Hematopoietic multipotent progenitor cell treated with erythropoietin and hydrocortisone succinate and interleukin-3 and kit ligand, for 6 days (in vitro differentiated cells): ENCODE measurements at regions not wholly inside any gene's neighbourhood (a gene's known extent, or its start where the extent isn't known, plus 50 kb on each side); places are given as distances from the start of the nearest gene placed in this dataset.

Experiments used
- DNase-seq: peaks from one replicate; pipeline ENCODE4 v3.0.0-alpha.2; 2015

DNA sequence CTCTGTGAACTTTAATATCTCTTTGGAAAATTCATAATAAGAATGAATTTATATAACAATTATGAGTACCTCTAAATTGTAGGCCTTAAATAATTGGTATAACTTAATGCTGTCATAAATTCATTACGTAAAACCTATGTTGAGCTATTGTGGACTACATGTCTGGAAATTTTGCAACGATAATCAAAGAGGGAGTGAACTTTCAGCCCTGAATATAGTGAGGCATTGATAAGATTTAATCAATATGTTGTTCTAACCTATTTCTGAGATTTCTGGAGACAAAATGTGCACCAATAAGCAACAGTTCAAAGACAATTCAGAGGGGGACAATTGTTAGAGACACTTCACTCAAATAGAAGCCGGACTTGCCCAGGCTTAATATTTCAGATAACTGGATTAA lies 499.4 kb downstream of the ELAVL2 start:
- DNase-seq, result no peak

DNA sequence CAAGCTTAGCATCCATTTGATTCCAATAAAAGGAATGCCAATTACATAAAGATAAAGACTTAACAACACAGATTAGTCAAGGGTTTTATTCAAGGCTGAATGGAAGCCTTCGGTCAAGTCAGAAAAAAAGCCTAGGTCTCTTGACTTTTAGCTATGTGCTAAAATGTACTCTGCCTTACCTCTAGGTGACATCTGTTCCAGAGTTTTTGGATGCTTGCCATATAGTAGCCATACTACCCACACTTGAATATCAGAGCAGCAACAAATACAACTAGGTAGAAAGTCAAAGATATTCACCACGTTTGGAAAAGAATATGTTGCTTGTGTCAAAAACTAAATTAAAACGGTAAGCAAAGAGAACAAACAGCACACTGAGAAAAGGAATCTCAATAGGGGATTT lies 484.7 kb downstream of the ELAVL2 start:
- DNase-seq, result no peak

DNA sequence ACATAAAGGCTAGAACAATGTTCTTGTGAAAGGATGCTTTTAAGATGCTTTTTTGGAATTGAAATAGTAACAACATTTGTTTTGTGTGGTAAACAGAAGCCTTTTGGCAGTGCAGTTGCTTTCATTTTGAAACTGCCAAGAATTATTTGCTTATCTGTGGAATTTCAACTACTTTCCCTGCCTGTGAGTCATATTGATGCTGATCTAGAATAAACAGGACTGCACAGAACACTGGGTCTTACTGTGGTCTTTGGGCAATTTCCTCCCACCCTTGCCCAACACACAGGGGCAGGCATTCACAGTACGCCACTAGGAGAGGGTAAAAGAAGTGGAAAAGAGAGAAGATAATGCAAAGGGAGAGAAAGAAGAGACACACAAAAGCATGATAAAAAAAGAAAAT lies 483.7 kb downstream of the ELAVL2 start:
- DNase-seq, result no peak

DNA sequence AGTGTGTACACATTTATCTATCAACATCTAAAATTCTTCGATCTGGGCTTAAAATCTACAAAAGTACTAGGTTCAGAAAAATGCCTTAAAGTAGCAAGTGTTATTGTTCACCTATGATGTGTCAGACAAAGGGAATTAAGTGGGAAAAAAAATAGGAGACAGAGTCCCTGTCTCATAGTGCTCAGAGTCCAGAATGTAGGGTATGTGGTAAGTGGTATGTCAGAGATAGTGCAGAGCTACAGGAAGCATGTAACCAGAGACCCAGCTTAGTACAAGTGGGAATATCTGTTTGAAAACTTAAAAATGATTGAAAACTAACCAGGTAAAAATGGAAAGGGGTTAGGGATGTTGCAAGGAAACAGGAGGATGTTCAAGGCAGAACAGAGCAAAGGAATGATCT lies 482.8 kb downstream of the ELAVL2 start:
- no peak for DNase-seq

DNA sequence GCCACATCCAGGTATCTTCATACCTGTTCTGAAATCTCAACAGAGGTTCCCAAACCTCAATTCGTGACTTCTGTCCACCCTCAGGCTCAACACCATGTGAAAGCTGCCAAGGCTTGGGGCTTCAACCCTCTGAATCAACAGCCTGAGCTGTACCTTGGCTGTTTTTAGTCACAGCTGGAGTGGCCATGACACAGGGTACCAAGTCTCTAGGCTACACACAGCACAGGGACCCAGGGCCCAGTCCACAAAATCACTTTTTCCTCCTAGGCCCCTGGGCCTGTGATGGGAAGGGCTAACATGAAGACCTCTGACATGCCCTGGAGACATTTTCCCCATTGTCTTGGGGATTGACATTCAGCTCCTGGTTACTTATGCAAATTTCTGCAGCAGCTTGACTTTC lies 464.9 kb downstream of the ELAVL2 start:
- DNase-seq, result no peak

DNA sequence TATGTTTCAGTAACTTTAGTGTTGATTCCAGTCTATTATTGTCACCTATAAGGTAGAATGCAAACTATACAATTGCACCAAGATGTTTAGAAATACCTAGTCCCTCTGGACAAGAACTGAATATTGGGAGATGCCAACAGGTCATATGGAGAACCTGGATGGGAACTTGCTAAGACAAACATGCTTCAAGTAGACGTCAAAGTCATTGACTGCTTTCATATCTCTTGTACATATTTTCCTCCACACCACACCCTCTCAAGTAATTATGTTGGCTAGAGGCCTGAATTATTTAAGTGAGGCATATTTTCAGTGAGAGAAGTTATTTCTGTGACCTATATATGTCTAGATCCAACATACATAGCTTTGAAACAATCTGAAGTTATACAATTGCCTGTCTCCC lies 453.3 kb downstream of the ELAVL2 start:
- DNase-seq, result no peak

DNA sequence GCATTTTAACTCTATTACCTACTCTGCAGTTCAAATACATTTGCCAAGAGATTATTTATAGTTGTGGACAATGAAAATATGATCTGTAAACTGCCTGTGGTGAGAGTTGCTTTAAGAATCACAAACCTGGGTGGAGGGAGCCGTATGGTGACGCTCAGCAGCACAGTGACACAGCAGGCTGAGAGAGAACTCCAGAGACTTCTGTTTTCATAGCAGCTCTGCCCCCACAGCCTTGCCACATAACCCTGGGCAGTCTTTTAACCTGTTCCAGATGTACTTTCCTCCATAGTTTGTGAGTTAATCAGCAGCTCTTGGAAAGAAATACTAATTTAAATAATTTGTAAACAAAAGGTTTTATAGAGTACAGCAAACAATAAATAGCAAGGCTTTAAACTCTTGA lies 450.5 kb downstream of the ELAVL2 start:
- DNase-seq, result no peak

DNA sequence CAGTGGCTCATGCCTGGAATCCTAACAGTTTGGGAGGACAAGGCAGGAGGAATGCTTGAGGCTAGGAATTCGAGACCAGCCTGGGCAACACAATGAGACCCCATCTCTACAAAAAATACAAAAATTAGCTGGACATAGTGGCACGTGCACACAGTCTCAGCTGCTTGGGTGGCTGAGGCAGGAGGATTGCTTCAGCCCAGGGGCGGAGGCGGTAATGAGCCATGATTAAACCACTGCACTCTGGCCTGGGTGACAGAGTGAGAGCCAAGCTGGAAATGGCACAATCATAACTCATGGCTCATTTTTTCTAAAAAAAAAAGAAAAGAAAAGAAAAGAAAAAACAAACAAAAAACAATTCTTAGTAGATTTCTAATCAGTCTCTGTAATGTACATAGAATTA lies 446.2 kb downstream of the ELAVL2 start:
- DNase-seq, result no peak

DNA sequence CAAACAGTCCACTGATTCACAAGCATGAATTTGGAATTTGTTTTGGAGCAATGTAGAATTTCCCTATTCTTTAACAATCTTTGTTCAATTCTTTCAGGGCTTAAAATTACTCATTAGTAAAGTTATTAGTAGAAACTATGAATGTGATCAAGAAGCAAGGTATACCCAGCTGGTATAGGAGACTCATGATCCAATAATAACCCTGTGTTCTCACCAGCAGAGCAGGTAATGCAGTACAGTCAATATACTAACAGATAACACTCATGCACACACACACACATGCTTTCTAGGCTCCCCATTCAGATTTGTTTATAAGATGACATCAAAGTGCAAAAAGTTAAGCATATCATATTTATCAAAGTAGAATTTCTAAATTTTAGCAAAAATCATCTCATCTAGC lies 445.2 kb downstream of the ELAVL2 start:
- no peak for DNase-seq

DNA sequence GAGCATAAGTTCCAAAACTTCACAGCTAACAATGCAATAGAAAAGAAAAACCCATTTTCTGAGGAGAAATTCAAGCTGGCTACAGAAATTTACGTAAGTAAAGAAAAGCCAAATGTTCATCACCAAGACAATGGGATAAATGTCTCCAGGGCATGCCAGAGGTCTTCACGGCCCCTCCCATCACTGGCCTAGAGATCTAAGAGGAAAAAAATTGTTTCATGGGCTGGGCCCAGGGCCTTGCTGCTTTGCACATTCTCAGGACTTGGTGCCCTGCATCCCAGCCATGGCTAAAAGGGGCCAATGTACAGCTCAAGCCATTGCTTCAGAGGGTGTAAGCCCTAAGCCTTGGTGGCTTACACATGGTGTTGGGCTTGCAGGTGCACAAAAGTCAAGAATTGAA lies 443.6 kb downstream of the ELAVL2 start:
- DNase-seq, result no peak

DNA sequence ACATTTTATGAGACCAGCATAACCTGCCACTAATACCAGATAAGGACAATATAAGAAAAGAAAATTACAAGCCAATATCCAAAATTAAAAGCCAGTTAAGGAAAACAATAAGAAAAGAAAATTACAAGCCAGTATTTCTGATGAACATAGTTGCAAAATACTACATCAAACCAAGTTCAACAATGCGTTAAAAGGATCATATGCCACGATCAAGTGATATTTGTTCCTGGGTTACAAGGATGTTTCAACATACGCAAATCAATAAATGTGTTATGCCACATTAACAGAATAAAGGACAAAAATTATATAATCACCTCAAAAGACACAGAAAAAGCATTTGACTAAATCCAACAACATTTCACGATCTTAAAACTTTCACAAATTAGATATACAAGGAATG lies 431.9 kb downstream of the ELAVL2 start:
- no peak for DNase-seq

DNA sequence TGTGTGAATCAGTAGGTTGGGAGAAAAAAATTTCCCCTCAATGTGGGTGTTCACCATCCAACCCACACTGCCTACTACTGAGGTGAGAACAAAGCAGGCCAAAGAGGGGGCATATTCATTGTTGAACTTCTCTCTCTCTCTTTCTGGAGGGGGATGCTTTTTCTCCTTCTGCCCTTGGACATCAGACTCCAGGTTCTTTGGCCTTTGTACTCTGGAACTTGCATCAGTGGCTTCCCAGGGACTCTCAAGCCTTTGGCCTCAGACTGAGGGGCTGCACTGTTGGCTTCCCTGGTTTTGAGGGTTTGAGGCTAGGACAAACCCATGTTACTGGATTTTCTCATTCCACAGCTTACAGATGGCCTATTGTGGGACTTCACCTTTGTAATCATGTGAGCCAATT lies 417.2 kb downstream of the ELAVL2 start:
- no peak for DNase-seq

DNA sequence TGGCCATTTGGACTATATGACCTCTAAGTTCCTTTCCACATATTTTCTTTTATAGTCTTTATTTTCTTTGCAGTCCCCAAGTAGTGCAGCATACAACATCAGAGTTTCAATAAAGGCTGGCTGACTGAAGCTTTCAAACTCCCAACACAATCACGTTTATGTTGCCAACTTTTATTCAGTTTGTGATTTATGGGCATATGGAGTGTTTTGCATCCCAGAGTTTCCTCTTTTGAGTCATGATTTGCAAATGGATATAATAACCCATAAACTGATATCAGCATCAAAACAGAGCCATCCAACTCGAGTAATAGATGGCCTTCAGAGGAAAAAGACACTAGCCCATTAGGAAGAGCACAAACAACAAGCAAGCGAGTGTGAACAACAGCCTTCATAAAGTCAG lies 414.0 kb downstream of the ELAVL2 start:
- no peak for DNase-seq

DNA sequence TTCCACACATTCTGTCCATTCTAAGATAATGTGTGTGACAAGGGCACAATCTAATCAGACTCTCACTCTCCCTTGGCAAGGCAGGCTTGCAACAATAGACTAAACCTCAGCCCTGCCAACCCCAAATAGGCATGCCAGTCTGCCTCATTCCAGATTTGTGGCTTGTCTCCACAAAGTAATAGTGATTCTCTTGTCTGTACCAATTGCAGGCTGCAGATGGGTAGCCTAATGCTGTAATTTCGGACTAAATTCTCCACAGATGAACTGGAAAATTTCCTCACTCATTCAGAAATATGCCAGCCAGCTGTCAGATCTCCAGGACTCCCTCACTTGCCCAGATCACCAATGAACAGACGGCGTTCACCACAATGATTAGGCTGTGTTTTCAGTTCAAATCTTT lies 413.6 kb downstream of the ELAVL2 start:
- DNase-seq, result no peak

DNA sequence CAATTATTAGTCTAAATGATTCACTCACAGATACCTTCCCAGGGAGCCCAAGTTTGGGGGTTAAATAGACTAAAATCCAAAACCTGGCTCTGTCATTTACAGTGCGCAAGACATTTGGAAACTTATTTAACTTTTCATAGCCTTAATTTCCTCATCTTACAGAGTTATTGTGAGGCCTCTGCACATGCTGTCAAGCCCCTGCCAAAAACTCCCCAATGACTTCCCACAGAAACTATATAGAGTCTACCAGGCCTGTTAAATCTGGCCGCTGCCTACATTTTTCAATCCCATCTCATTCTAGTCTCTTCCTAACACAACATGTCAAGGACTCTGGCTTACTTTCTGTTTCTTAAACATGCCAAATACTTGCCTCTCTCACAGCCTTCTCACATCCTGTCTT lies 412.5 kb downstream of the ELAVL2 start:
- no peak for DNase-seq

DNA sequence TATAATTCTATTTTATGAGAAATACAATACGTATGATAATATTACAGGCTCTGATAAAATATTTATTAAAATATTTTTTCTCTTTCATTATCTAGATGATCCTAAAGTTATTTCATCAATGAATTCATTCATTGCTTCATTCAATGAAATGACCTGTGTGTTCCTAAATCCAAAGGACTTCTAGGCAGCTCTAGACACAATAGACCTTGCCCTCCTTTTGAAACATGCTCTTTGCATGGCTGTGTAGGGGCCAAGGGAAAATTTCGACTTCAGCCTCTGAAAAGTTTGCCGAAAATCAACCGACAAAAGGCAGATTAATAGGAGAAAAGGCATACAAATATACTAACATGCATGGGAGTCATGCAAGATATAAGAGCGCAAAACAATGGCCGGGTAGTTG lies 402.0 kb downstream of the ELAVL2 start:
- no peak for DNase-seq

DNA sequence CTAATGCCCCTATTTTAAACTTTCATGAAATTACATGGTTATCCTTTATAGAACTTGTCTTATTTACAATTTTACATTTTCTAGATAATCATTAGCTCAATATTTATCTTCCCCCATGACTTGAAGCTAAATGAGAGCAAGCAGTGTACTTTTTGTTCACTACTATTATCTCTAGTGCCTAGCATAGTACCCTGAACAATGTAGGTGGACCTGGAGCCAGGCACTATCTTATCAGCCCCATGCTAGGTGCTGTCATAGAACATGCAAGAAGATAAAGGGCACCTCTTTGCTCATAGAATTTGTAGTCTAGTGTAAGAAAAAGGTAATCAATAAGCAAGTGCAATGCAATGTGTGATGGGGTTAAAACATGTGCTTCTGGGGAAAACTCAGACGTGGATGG lies 399.9 kb downstream of the ELAVL2 start:
- no peak for DNase-seq

DNA sequence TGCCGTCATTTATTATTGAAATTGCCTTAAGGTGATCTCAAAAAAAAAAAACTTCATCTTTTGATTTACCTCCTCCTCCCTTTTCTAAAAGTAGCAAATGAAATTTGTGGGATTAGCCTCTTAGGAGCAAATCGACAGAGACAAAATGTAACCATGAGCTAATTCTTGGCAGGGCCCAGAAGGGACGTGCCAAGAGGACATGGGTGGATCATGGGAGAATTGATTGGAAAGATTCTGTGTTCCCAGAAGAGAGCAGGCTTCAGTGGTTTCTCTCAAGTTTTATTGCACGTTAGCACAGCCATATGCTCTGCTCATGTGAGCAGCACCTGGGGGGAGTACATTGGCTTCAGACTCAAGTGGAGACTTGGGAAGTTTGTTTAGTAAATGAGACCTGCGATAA lies 394.6 kb downstream of the ELAVL2 start:
- no peak for DNase-seq

DNA sequence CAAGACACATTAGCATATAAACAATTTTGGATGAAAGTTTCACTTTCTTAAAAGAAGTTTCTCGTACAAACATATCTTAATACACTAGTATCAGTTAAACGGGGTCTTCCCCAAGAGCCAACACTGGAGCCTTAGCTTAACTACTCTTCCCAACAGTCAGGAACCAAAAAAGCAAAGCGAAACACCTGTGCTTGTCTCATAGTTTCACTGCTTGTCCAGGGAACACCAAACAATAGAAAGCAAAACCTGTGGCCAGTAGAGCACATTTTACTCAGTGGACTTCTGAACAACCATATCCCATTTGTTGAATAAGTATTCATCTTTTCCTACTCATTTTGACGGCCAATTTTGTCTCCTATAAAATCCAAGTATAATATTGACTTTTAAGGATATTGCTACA lies 391.4 kb downstream of the ELAVL2 start:
- no peak for DNase-seq

DNA sequence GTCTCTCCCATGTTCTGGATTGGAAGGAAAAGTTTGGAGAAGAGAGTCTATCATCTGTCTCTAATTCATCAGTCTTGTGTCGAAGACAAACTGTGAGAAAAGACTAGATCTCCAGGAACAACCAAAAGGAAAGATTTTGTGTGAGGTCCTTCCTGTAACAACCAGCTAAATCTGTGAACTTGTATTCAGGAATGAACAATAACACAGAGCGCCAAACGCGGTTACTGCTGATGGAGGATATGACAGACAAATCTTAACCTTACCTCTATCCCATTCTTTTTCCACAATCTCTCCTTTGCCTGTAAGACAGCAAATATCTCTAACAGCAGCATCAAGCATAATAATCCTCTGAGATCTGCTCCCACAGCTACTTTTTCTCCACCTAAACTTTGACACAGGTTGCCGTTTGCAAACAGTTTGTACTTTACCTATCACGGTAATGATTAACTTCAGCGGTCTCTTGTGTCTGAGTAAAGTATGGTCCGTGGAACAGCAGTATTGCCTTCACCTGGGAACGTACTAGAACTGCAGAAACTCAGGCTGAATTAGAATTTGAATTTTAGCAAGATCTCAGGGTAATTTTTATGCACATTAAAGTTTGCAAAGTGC lies 387.6 kb downstream of the ELAVL2 start:
- no peak for DNase-seq

DNA sequence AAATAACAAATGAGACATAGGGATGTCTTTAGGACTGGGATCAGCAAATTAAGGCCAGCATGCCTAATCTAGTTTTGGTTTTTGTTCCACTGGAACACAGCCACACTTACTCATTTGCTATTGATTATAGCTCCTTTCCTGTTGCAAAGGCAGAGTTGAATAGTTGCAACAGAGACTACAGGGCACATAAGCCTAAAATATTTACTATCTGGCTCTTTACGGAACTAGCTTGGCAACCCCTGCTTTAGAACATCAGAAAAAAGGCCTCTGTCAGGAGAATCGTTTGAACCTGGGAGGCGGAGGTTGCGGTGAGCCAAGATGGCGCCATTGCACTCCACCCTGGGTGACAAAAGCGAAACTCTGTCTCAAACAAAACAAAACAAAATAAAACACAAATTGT lies 384.8 kb downstream of the ELAVL2 start:
- DNase-seq, result no peak

DNA sequence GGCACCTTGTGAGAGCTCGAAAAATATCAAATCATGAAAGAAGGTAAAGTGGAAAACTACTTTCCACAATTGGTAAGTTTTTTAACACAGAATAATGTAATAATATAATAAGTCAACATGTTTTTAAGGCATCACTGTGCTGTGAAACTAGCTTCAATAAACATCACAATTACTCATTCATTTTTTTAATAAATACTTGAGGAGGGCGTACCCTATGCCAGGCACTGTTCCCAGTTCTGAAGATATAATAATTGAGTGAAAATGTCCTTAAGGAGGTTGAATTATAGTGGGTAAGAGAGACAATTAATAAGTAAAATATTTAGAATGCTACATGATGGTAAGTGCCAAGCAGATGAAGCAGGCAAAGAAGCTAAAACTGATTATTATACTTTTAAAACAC lies 381.4 kb downstream of the ELAVL2 start:
- no peak for DNase-seq

DNA sequence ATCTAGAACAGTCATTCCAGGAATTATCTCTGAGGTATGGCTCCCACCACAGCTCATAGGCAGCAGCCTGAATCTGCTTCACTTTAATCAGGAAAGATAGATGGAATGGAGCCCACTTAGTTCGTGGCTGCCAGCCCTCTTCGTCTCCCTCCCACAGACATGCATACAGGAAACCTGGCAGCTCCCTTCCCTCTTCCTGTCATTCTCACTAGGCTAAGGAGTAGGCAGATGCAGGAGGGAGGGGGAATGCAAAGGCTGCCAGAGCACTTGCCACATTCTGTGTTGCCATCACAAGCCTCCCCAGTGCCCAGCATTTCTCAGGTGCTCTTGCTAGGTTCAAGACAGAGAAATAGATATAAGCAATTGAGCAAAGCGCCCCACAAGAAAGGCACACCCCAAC lies 378.9 kb downstream of the ELAVL2 start:
- no peak for DNase-seq

DNA sequence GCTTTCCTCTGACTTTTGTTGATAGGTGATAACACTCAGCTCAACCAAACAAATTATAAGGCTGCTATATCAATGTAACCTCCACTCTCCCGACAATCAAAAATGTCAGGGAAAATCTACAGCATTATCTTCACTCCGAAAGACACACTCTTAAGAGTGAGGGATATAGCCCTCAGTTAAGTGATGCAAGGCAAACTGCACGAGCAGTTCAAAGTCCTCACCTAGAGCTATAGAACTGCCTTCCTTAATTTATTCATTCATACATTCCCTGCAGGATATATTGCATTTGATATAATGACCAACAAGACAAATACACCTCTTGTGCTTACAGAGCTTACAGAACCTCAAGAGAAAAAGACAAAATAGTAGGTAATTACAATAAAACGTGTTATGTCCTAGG lies 378.1 kb downstream of the ELAVL2 start:
- DNase-seq, result no peak

DNA sequence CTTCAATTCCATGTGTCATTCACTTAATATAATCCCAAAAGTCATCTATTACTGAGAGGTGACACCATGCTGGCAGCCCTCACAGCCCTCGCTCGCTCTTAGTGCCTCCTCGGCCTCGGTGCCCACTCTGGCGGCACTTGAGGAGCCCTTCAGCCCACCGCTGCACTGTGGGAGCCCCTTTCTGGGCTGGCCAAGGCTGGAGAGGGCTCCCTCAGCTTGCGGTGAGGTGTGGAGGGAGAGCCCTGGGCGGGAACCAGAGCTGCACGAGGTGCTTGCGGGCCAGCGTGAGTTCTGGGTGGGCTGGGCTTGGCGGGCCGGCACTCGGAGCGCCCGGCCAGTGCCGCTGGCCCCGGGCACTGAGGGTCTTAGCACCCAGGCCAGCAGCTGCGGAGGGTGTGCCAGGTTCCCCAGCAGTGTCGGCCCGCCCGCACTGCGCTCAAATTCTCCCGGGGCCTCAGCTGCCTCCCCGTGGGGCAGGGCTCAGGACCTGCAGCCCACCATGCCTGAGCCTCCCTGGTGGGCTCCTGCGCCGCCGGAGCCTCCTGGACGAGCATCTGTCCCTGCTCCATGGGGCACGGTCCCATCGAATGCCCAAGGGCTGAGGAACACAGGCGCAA lies 374.1 kb downstream of the ELAVL2 start:
- DNase-seq, result no peak

DNA sequence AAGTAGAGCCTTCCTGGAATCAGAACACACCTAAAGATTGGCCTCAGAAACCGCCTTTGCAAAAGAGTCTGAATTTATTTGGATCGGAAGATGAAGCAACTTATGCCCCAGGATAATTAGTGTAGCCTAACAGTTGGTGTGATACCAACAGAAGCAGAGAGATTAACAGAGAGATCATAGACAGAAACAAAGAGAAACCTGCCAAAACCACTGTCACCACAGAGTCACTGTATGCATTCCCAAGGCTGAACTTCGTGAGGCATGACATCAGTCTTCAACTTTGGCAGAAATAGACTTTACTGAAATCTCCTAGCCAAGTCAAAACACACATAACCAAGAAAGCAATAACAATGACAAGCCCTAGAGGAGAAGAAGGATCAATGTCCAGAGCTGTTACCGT lies 361.8 kb downstream of the ELAVL2 start:
- no peak for DNase-seq
